ENCODE measurements at regions not wholly inside any gene's neighbourhood (a gene's known extent, or its start where the extent isn't known, plus 50 kb on each side); places are given as distances from the start of the nearest gene placed in this dataset.

GRCh38 chr7:94179466-94179865 is 175.3 kb upstream of the BET1 start:
- no peak for TF ChIP-seq EZH2 (IDR thresholded peaks at IDR 0.05)
- TF ChIP-seq POLR2AphosphoS5 (IDR thresholded peaks at IDR 0.05; ENCODE audit: borderline replicate concordance, low read depth, low read length), result no peak

All from SK-N-MC (cell line).